Calu3 (cell line): ENCODE measurements at regions not wholly inside any gene's neighbourhood (a gene's known extent, or its start where the extent isn't known, plus 50 kb on each side); places are given as distances from the start of the nearest gene placed in this dataset.

Experiments used
- BruUV-seq: library from RNA; stranded (reverse); fragments of 400-500 nt; replicated peaks from 2 replicates; lab custom pipeline; 2021; lab: Mats Ljungman, UMichigan
- CTCF ChIA-PET: fragments of 300-600 bp; sonication (Branson Sonifier 250); formaldehyde crosslinking; loops from one replicate; lab custom pipeline; 2022; ENCODE audit warnings: antibody characterized with exemption; lab: Charles Lee
- DNase-seq: peaks from one replicate; pipeline ENCODE4 v3.0.0; 2022
- H3K27ac Mint-ChIP-seq: one replicate; pipeline ENCODE4 v1.8.0; 2022; ENCODE audit warnings: mixed read lengths; ENCODE audit not compliant: unreplicated experiment
- H3K27me3 Mint-ChIP-seq: one replicate; pipeline ENCODE4 v1.8.0; 2022; ENCODE audit warnings: mixed read lengths; ENCODE audit not compliant: unreplicated experiment
- H3K36me3 Mint-ChIP-seq: one replicate; pipeline ENCODE4 v1.8.0; 2022; ENCODE audit warnings: mild to moderate bottlenecking, moderate library complexity, mixed read lengths; ENCODE audit not compliant: insufficient read depth, unreplicated experiment
- H3K4me1 Mint-ChIP-seq: one replicate; pipeline ENCODE4 v1.8.0; 2022; ENCODE audit warnings: mild to moderate bottlenecking, low read depth, mixed read lengths; ENCODE audit not compliant: unreplicated experiment
- H3K4me3 Mint-ChIP-seq: one replicate; pipeline ENCODE4 v1.8.0; 2022; ENCODE audit warnings: mild to moderate bottlenecking, low read depth, moderate library complexity, mixed read lengths; ENCODE audit not compliant: unreplicated experiment
- H3K9me3 Mint-ChIP-seq: one replicate; pipeline ENCODE4 v1.8.0; 2022; ENCODE audit warnings: low read depth, mixed read lengths; ENCODE audit not compliant: unreplicated experiment
- CTCF ChIP-seq: fragments of 200-600 bp; IDR thresholded peaks from one replicate; pipeline ENCODE4 v1.8.0; 2022; ENCODE audit warnings: antibody characterized with exemption; ENCODE audit not compliant: unreplicated experiment
- intact Hi-C: fragments of 100-400 bp; cut with micrococcal nuclease; formaldehyde crosslinking; loops from one replicate; pipeline ENCODE4 v1.10.0; 2022; ENCODE audit not compliant: unreplicated experiment

GRCh38 chr18:78659057-78659456, 320.6 kb upstream of the SALL3 start:
- intact Hi-C loops, result no loop called here
- Mint-ChIP-seq H3K36me3 (no peaks in the 10 kb centered on the region), H3K27me3 (no peaks in the 10 kb centered on the region), H3K9me3 (peaks cover 6% of the 10 kb centered on the region), H3K27ac (no peak overlapping the region), H3K4me3 (no peak overlapping the region), H3K4me1 (no peaks in the 10 kb centered on the region)
- CTCF ChIA-PET, result no interaction called here
- no peak for TF ChIP-seq CTCF
- no TSS peak for BruUV-seq
- DNase-seq, result no peak

GRCh38 chr18:78659748-78660147, 319.9 kb upstream of the SALL3 start:
- Mint-ChIP-seq H3K4me3 (no peak overlapping the region), H3K27ac (no peak overlapping the region), H3K9me3 (peaks cover 6% of the 10 kb centered on the region), H3K27me3 (no peaks in the 10 kb centered on the region), H3K4me1 (no peaks in the 10 kb centered on the region), H3K36me3 (no peaks in the 10 kb centered on the region)
- TF ChIP-seq CTCF, result no peak
- intact Hi-C loops, result no loop called here
- no TSS peak for BruUV-seq
- no peak for DNase-seq
- CTCF ChIA-PET, result no interaction called here

- no peak for DNase-seq
- no peak overlapping the region for H3K4me3 Mint-ChIP-seq
- intact Hi-C loops, result no loop called here
- peaks cover 6% of the 10 kb centered on the region for H3K9me3 Mint-ChIP-seq
- H3K27ac Mint-ChIP-seq, result no peak overlapping the region
- no TSS peak for BruUV-seq
- no peaks in the 10 kb centered on the region for H3K4me1 Mint-ChIP-seq
- CTCF ChIA-PET, result no interaction called here
- no peaks in the 10 kb centered on the region for H3K27me3 Mint-ChIP-seq
- TF ChIP-seq CTCF, result no peak
- no peaks in the 10 kb centered on the region for H3K36me3 Mint-ChIP-seq
Measured at GRCh38 chr18:78660311-78660710, 319.3 kb upstream of the SALL3 start.

DNA sequence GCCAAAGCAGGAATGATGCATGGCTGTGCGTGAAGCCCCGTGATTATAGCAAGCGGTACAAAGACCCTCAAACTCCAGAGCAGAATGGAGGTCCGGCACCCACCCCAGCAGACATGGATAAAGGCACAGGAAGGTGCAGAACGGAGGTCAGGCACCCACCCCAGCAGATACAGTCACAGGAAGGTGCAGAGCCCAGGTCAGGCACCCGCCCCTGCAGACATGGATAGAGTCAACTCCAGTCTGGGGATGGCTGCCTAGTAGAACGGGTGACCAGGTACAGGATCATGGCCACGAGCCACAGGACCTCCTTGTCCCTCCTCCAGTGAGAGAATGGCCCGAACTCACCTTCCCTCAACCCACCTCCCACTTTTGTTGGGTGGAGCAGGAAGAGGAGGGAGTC, 318.3 kb upstream of the SALL3 start:
- intact Hi-C loops, result no loop called here
- no peak for DNase-seq
- H3K36me3 Mint-ChIP-seq, result no peaks in the 10 kb centered on the region
- H3K4me1 Mint-ChIP-seq, result no peaks in the 10 kb centered on the region
- no peaks in the 10 kb centered on the region for H3K27me3 Mint-ChIP-seq
- TF ChIP-seq CTCF, result no peak
- CTCF ChIA-PET, result no interaction called here
- no TSS peak for BruUV-seq
- peaks cover 6% of the 10 kb centered on the region for H3K9me3 Mint-ChIP-seq
- H3K4me3 Mint-ChIP-seq, result no peak overlapping the region
- no peak overlapping the region for H3K27ac Mint-ChIP-seq
